ENCODE measurements at regions not wholly inside any gene's neighbourhood (a gene's known extent, or its start where the extent isn't known, plus 50 kb on each side); places are given as distances from the start of the nearest gene placed in this dataset.

- TF ChIP-seq CTCF (conservative IDR thresholded peaks at IDR 0.05) (no peak), EZH2 (IDR thresholded peaks at IDR 0.05; ENCODE audit: low read depth) (no peak)
Observed at GRCh38 chr6:43945768-43946080, 175.7 kb downstream of the VEGFA start.

Data from PC-9 (cell line).